ENCODE measurements at regions not wholly inside any gene's neighbourhood (a gene's known extent, or its start where the extent isn't known, plus 50 kb on each side); places are given as distances from the start of the nearest gene placed in this dataset.

DNA sequence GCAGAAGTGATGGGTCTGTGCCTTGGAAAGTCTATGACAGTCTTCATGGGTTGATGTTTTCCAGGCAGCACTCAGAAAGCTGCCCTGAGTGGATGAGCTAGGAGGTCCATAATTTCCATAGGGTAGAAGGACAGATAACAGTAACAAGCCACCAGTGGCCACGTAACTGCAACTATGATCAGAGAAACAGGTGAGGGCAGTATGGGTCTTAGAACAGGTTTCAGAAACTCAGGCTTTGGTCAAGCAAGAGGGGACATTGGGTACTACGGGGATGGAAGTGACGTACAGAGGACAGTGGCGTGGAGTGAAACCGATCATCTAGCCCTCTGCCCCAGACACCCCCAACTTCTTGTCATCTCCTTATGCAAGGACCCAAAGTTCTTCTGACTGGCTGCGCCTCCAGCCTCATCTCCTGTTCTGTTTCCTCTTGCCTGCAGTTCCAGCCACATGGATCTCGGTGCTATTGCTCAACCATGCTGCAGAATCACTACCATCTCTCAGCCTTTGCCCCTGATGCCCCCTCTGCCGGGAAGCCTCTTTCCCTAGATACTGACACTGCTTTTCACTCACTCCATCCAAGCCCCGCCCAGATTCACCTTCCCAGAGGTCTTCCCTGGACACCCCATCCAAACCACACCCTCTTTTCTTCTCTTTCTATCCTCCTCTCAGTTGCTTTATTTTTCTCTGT is 123.4 kb downstream of the MFAP3L start:
- TF ChIP-seq, protein P1, sequence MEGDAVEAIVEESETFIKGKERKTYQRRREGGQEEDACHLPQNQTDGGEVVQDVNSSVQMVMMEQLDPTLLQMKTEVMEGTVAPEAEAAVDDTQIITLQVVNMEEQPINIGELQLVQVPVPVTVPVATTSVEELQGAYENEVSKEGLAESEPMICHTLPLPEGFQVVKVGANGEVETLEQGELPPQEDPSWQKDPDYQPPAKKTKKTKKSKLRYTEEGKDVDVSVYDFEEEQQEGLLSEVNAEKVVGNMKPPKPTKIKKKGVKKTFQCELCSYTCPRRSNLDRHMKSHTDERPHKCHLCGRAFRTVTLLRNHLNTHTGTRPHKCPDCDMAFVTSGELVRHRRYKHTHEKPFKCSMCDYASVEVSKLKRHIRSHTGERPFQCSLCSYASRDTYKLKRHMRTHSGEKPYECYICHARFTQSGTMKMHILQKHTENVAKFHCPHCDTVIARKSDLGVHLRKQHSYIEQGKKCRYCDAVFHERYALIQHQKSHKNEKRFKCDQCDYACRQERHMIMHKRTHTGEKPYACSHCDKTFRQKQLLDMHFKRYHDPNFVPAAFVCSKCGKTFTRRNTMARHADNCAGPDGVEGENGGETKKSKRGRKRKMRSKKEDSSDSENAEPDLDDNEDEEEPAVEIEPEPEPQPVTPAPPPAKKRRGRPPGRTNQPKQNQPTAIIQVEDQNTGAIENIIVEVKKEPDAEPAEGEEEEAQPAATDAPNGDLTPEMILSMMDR (conservative IDR thresholded peaks at IDR 0.05; ENCODE audit: low read depth, low read length), result no peak
- TF ChIP-seq, protein P2, sequence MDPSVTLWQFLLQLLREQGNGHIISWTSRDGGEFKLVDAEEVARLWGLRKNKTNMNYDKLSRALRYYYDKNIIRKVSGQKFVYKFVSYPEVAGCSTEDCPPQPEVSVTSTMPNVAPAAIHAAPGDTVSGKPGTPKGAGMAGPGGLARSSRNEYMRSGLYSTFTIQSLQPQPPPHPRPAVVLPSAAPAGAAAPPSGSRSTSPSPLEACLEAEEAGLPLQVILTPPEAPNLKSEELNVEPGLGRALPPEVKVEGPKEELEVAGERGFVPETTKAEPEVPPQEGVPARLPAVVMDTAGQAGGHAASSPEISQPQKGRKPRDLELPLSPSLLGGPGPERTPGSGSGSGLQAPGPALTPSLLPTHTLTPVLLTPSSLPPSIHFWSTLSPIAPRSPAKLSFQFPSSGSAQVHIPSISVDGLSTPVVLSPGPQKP (IDR thresholded peaks at IDR 0.05; ENCODE audit: borderline replicate concordance, low read depth, low read length), result no peak
- TF ChIP-seq POLR2A (IDR thresholded peaks at IDR 0.05; ENCODE audit: low read depth, low read length) (no peak), BHLHE40 (IDR thresholded peaks at IDR 0.05; ENCODE audit: low read depth, low read length) (no peak), SMC3 (IDR thresholded peaks at IDR 0.05; ENCODE audit: low read depth, low read length) (no peak), RAD21 (IDR thresholded peaks at IDR 0.05; ENCODE audit: low read length) (no peak), CEBPB (IDR thresholded peaks at IDR 0.05; ENCODE audit: low read depth, low read length) (no peak), RFX5 (IDR thresholded peaks at IDR 0.05; ENCODE audit: low read depth, low read length) (no peak), MAFK (IDR thresholded peaks at IDR 0.05; ENCODE audit: low read depth, low read length) (no peak)

All from IMR-90 (cell line).